ENCODE measurements at regions not wholly inside any gene's neighbourhood (a gene's known extent, or its start where the extent isn't known, plus 50 kb on each side); places are given as distances from the start of the nearest gene placed in this dataset.
A peak's percentile ranks its signal among the peaks of the same experiment; 100 is the strongest.

GRCh38 chr5:173768267-173768806, 119.8 kb upstream of the CPEB4 start:
- H4K20me1 ChIP-seq (ENCODE audit: insufficient read depth, low read length) = no peaks in the 10 kb centered on the region
- H3K27me3 ChIP-seq (ENCODE audit: control insufficient read depth in 1 of 2, insufficient read depth in 2 of 2, low read length in 2 of 2) = no peaks in the 10 kb centered on the region
- intact Hi-C loops (cut with micrococcal nuclease; ENCODE audit: unreplicated experiment) (loop anchor here (5.0 kb wide), 1 partner anchor 54 kb away; no protein-coding TSS in a partner anchor), in situ Hi-C loops (cut with HindIII; ENCODE audit: extremely low pct_ligation_motif_present, low pct_unique_long_range_greater_than_20kb) (loop anchor here (25.0 kb wide), 1 partner anchor 194 kb away; no protein-coding TSS in a partner anchor)
- H3K4me1 ChIP-seq (ENCODE audit: insufficient read depth, low read length) = peaks cover 86% of the 10 kb centered on the region
- FAIRE-seq = peak; percentile 18
- no TSS peak for BruUV-seq (replicated peaks)
- H3K4me3 ChIP-seq (replicated peaks in 1 of 3; ENCODE audit: insufficient read depth in 1 of 3, low read depth in 2 of 3, low read length in 3 of 3) = 0 out of 6 replicates have a peak overlapping the region, but pooled peaks of 1 of the 3 experiments have one; percentile 3
- 86% methylated on average over 5 of the region's 5 CpGs for WGBS (ENCODE audit: low lambda C conversion rate)
- ChIA-PET POLR2A (no interaction called here), CTCF (ENCODE audit: low intra/inter-chr PET ratio, low total read pairs) (no interaction called here)
- H3K27ac ChIP-seq (ENCODE audit: extremely low read length, insufficient read depth, low read length) = peak overlapping the region; percentile 89
- peak overlapping the region; percentile 41; the same call in 1 of the 2 replicates for H3K4me2 ChIP-seq (ENCODE audit: low read depth, low read length)
- no peaks in the 10 kb centered on the region for H3K9me3 ChIP-seq (ENCODE audit: low read length)
- ATAC-seq = no peak
- no peaks in the 10 kb centered on the region for H3K79me2 ChIP-seq (ENCODE audit: insufficient read depth, low read length)
- H3K9ac ChIP-seq (ENCODE audit: insufficient read depth, low read depth, low read length) = no peak overlapping the region
- no peaks in the 10 kb centered on the region for H3K36me3 ChIP-seq (replicated peaks in 1 of 2; ENCODE audit: control insufficient read depth in 1 of 2, insufficient read depth in 2 of 2, low read length in 2 of 2)
- DNase-seq (ENCODE audit: low spot score) = no peak
- no peak overlapping the region for H2AFZ ChIP-seq (ENCODE audit: low read length)
- TF ChIP-seq TOPORS (CRISPR knock-in tag; IDR thresholded peaks at IDR 0.05) = 0 out of 2 replicates have a peak, but pooled peaks have one; percentile 37
- peak; percentile 11; the same call in 1 of the 2 replicates for TF ChIP-seq ZNF33B (CRISPR knock-in tag; IDR thresholded peaks at IDR 0.05)
- no peak for TF ChIP-seq ZNF12 (CRISPR knock-in tag; IDR thresholded peaks at IDR 0.05)
- no peak for TF ChIP-seq NFATC3 (CRISPR knock-in tag; IDR thresholded peaks at IDR 0.05)
- no peak for TF ChIP-seq HES4 (CRISPR knock-in tag; IDR thresholded peaks at IDR 0.05; ENCODE audit: borderline replicate concordance)
- no peak for TF ChIP-seq TRIM24 (CRISPR knock-in tag; IDR thresholded peaks at IDR 0.05)
- TF ChIP-seq ZFP37 (CRISPR knock-in tag; IDR thresholded peaks at IDR 0.05; ENCODE audit: borderline replicate concordance) = no peak
- no peak for TF ChIP-seq SALL1 (CRISPR knock-in tag; IDR thresholded peaks at IDR 0.05)
- no peak for TF ChIP-seq PLRG1 (conservative IDR thresholded peaks at IDR 0.05)
- TF ChIP-seq EED (CRISPR knock-in tag; IDR thresholded peaks at IDR 0.05) = no peak
- TF ChIP-seq ZNF879 (CRISPR knock-in tag; IDR thresholded peaks at IDR 0.05) = no peak
- no peak for TF ChIP-seq PLSCR1 (CRISPR knock-in tag; IDR thresholded peaks at IDR 0.05; ENCODE audit: borderline replicate concordance)
- TF ChIP-seq HNRNPL (IDR thresholded peaks at IDR 0.05; ENCODE audit: low read depth, low read length) = 0 out of 2 replicates have a peak, but pooled peaks have one; percentile 6
- TF ChIP-seq ZNF205 (CRISPR knock-in tag; IDR thresholded peaks at IDR 0.05) = no peak
- TF ChIP-seq ARID4A (CRISPR knock-in tag; IDR thresholded peaks at IDR 0.05; ENCODE audit: borderline replicate concordance) = 0 out of 2 replicates have a peak, but pooled peaks have one; percentile 30
- TF ChIP-seq ZNF350 (CRISPR knock-in tag; IDR thresholded peaks at IDR 0.05; ENCODE audit: borderline replicate concordance, low read depth) = no peak
- TF ChIP-seq SNRNP70 (IDR thresholded peaks at IDR 0.05; ENCODE audit: low read depth, low read length) = no peak
- TF ChIP-seq MNT (IDR thresholded peaks at IDR 0.05) = peak; percentile 73
- no peak for TF ChIP-seq CENPX (CRISPR knock-in tag; IDR thresholded peaks at IDR 0.05)

Measured in HepG2 (cell line).